GM12891 (cell line): ENCODE measurements at regions not wholly inside any gene's neighbourhood (a gene's known extent, or its start where the extent isn't known, plus 50 kb on each side); places are given as distances from the start of the nearest gene placed in this dataset.

Experiments used
- POLR2A ChIP-seq: IDR thresholded peaks from 2 replicates; pipeline ENCODE4 v1.6.1; 2011; ENCODE audit warnings: low read depth, low read length, control low read depth
- POLR2AphosphoS5 ChIP-seq: IDR thresholded peaks from 2 replicates; pipeline ENCODE4 v1.6.1; 2011; ENCODE audit warnings: low read depth, low read length, control low read depth
- SPI1 ChIP-seq: IDR thresholded peaks from 2 replicates; pipeline ENCODE4 v1.6.1; 2011; ENCODE audit warnings: low read depth, low read length, control low read depth
- TAF1 ChIP-seq: IDR thresholded peaks from 2 replicates; pipeline ENCODE4 v1.6.1; 2011; ENCODE audit warnings: low read depth, low read length, control low read depth

DNA sequence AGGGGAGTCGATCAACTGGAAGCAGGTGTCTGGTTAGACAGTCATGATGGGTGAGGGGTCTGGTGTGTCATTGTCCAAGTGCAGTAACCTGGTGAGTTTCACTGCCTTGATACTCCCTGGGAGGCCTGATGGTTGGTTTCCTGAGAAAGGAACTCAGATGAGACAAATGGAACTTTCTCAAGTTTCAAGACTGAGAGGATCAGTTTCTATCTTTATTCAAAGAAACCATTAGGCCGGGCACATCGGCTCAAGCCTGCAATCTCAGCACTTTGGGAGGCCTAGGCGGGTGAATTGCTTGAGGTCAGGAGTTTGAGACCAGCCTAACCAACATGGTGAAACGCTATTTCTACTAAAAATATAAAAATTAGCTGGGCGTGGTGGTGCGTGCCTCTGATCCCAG is 776.1 kb downstream of the AACS start:
- TF ChIP-seq POLR2A (no peak), SPI1 (no peak), TAF1 (no peak), POLR2AphosphoS5 (no peak)
